Neural progenitor cell (in vitro differentiated cells): ENCODE measurements at regions not wholly inside any gene's neighbourhood (a gene's known extent, or its start where the extent isn't known, plus 50 kb on each side); places are given as distances from the start of the nearest gene placed in this dataset.

Source experiments
- DNase-seq: peaks from one replicate; pipeline ENCODE4 v3.0.0-alpha.2; 2016; ENCODE audit warnings: low spot score
- H2AFZ ChIP-seq: fragments of 200-600 bp; sonication (generic); replicated peaks from 2 replicates; pipeline ENCODE4 v1.6.1; 2016; ENCODE audit warnings: antibody characterized with exemption
- H3F3A ChIP-seq: fragments of 200-600 bp; sonication (generic); 2 replicates; pipeline ENCODE4 v1.6.1; 2016; ENCODE audit warnings: antibody characterized with exemption, low read depth
- H3K27ac ChIP-seq: fragments of 200-600 bp; sonication (generic); 2 replicates; pipeline ENCODE4 v1.5.1; 2016; ENCODE audit warnings: mild to moderate bottlenecking
- H3K27me3 ChIP-seq: fragments of 200-600 bp; sonication (generic); 2 replicates; pipeline ENCODE4 v1.6.1; 2016; ENCODE audit warnings: mild to moderate bottlenecking, moderate library complexity
- H3K36me3 ChIP-seq: fragments of 200-600 bp; sonication (generic); 2 replicates; pipeline ENCODE4 v1.5.1; 2016
- H3K4me1 ChIP-seq: fragments of 200-600 bp; sonication (generic); 2 replicates; pipeline ENCODE4 v1.6.1; 2016; ENCODE audit warnings: mixed run types
- H3K4me2 ChIP-seq: fragments of 200-600 bp; sonication (generic); 2 replicates; pipeline ENCODE4 v1.6.1; 2016
- H3K4me3 ChIP-seq: fragments of 200-600 bp; sonication (generic); 2 replicates; pipeline ENCODE4 v1.5.1; 2016
- H3K79me2 ChIP-seq: fragments of 200-600 bp; sonication (generic); 2 replicates; pipeline ENCODE4 v1.6.1; 2016; ENCODE audit warnings: low read depth
- H3K9ac ChIP-seq: fragments of 200-600 bp; sonication (generic); 2 replicates; pipeline ENCODE4 v1.6.1; 2016
- H3K9me3 ChIP-seq: fragments of 200-600 bp; sonication (generic); 2 replicates; pipeline ENCODE4 v1.5.1; 2016; ENCODE audit warnings: low read depth
- H4K20me1 ChIP-seq: fragments of 200-600 bp; sonication (generic); 2 replicates; pipeline ENCODE4 v1.6.1; 2016; ENCODE audit warnings: low read depth
- H3K27ac Mint-ChIP-seq: 3 replicates; pipeline ENCODE4 v1.8.0; 2021; ENCODE audit warnings: mixed read lengths
- H3K27me3 Mint-ChIP-seq: 2 replicates; pipeline ENCODE4 v1.8.0; 2022; ENCODE audit warnings: low read depth, mild to moderate bottlenecking, inconsistent platforms, moderate library complexity, mixed read lengths; ENCODE audit not compliant: insufficient read depth
- H3K36me3 Mint-ChIP-seq: 3 replicates; pipeline ENCODE4 v1.8.0; 2021; ENCODE audit warnings: mixed read lengths
- H3K4me1 Mint-ChIP-seq: 3 replicates; pipeline ENCODE4 v1.8.0; 2021; ENCODE audit warnings: mixed read lengths
- H3K4me3 Mint-ChIP-seq: 3 replicates; pipeline ENCODE4 v1.8.0; 2021; ENCODE audit warnings: mild to moderate bottlenecking, moderate library complexity, mixed read lengths
- H3K9me3 Mint-ChIP-seq: 3 replicates; pipeline ENCODE4 v1.8.0; 2020; ENCODE audit warnings: mixed read lengths
- CTCF ChIP-seq: fragments of 200-600 bp; sonication (generic); IDR thresholded peaks from 2 replicates; pipeline ENCODE4 v1.5.1; 2017; ENCODE audit warnings: antibody characterized with exemption, mild to moderate bottlenecking
- EZH2 ChIP-seq: fragments of 200-600 bp; sonication (generic); IDR thresholded peaks from 2 replicates; pipeline ENCODE4 v1.6.1; 2017; ENCODE audit warnings: antibody characterized with exemption, mild to moderate bottlenecking, moderate library complexity
- EZH2phosphoT487 ChIP-seq: fragments of 200-600 bp; sonication (generic); IDR thresholded peaks from 2 replicates; pipeline ENCODE4 v1.6.1; 2017; ENCODE audit warnings: antibody characterized with exemption

GRCh38 chr1:207221934-207222351 lies 99.5 kb upstream of the CD55 start:
- Histone ChIP-seq H3K36me3 (no peaks in the 10 kb centered on the region), H3K4me3 (no peak overlapping the region), H3K79me2 (no peaks in the 10 kb centered on the region), H3K4me1 (no peaks in the 10 kb centered on the region), H3K27ac (no peak overlapping the region), H3K9me3 (no peaks in the 10 kb centered on the region), H3K4me2 (no peak overlapping the region), H3K9ac (no peak overlapping the region), H2AFZ (no peak overlapping the region), H4K20me1 (no peaks in the 10 kb centered on the region), H3K27me3 (no peaks in the 10 kb centered on the region), H3F3A (no peaks in the 10 kb centered on the region)
- no peak for DNase-seq
- Mint-ChIP-seq H3K4me3 (no peak overlapping the region), H3K9me3 (no peaks in the 10 kb centered on the region), H3K27ac (no peak overlapping the region), H3K36me3 (no peaks in the 10 kb centered on the region), H3K4me1 (no peaks in the 10 kb centered on the region), H3K27me3 (no peaks in the 10 kb centered on the region)
- no peak for TF ChIP-seq EZH2

GRCh38 chr1:207223162-207223561 lies 98.3 kb upstream of the CD55 start:
- H3K9me3 ChIP-seq = no peaks in the 10 kb centered on the region
- H3K27me3 Mint-ChIP-seq = no peaks in the 10 kb centered on the region
- H3K27ac ChIP-seq = no peak overlapping the region
- no peaks in the 10 kb centered on the region for H3K27me3 ChIP-seq
- H3K4me3 Mint-ChIP-seq = no peak overlapping the region
- H3K4me2 ChIP-seq = no peak overlapping the region
- no peaks in the 10 kb centered on the region for H3K36me3 ChIP-seq
- H3K36me3 Mint-ChIP-seq = no peaks in the 10 kb centered on the region
- H3K4me1 ChIP-seq = no peaks in the 10 kb centered on the region
- H3K4me3 ChIP-seq = no peak overlapping the region
- no peaks in the 10 kb centered on the region for H3K4me1 Mint-ChIP-seq
- H3F3A ChIP-seq = no peaks in the 10 kb centered on the region
- no peaks in the 10 kb centered on the region for H4K20me1 ChIP-seq
- no peak for TF ChIP-seq CTCF
- no peak for TF ChIP-seq EZH2
- TF ChIP-seq EZH2phosphoT487 = no peak
- H3K27ac Mint-ChIP-seq = no peak overlapping the region
- no peak for DNase-seq
- H2AFZ ChIP-seq = no peak overlapping the region
- H3K9ac ChIP-seq = no peak overlapping the region
- H3K79me2 ChIP-seq = no peaks in the 10 kb centered on the region
- H3K9me3 Mint-ChIP-seq = no peaks in the 10 kb centered on the region

- no peaks in the 10 kb centered on the region for H3K27me3 ChIP-seq
- Mint-ChIP-seq H3K36me3 (no peaks in the 10 kb centered on the region), H3K27ac (no peak overlapping the region), H3K4me1 (no peaks in the 10 kb centered on the region), H3K27me3 (no peaks in the 10 kb centered on the region), H3K9me3 (no peaks in the 10 kb centered on the region), H3K4me3 (no peak overlapping the region)
- H3K79me2 ChIP-seq = no peaks in the 10 kb centered on the region
- TF ChIP-seq EZH2phosphoT487 = no peak
- no peak for TF ChIP-seq EZH2
- TF ChIP-seq CTCF = no peak
- DNase-seq = no peak
- H4K20me1 ChIP-seq = no peaks in the 10 kb centered on the region
- H2AFZ ChIP-seq = no peak overlapping the region
- H3K9ac ChIP-seq = no peak overlapping the region
- no peaks in the 10 kb centered on the region for H3K36me3 ChIP-seq
- no peak overlapping the region for H3K4me2 ChIP-seq
- H3K4me1 ChIP-seq = no peaks in the 10 kb centered on the region
- no peaks in the 10 kb centered on the region for H3F3A ChIP-seq
- no peak overlapping the region for H3K27ac ChIP-seq
- H3K9me3 ChIP-seq = no peaks in the 10 kb centered on the region
- no peak overlapping the region for H3K4me3 ChIP-seq
Measured at GRCh38 chr1:207224666-207225065, 96.8 kb upstream of the CD55 start.

GRCh38 chr1:207227131-207227630 lies 94.3 kb upstream of the CD55 start:
- no peaks in the 10 kb centered on the region for H4K20me1 ChIP-seq
- Mint-ChIP-seq H3K27ac (no peak overlapping the region), H3K4me1 (no peaks in the 10 kb centered on the region), H3K9me3 (no peaks in the 10 kb centered on the region), H3K27me3 (no peaks in the 10 kb centered on the region), H3K4me3 (no peak overlapping the region), H3K36me3 (no peaks in the 10 kb centered on the region)
- no peaks in the 10 kb centered on the region for H3K9me3 ChIP-seq
- no peak overlapping the region for H3K4me2 ChIP-seq
- no peak for DNase-seq
- no peak overlapping the region for H3K9ac ChIP-seq
- H3K4me1 ChIP-seq = no peaks in the 10 kb centered on the region
- no peak overlapping the region for H2AFZ ChIP-seq
- no peaks in the 10 kb centered on the region for H3K27me3 ChIP-seq
- H3F3A ChIP-seq = no peaks in the 10 kb centered on the region
- H3K4me3 ChIP-seq = no peak overlapping the region
- TF ChIP-seq EZH2 (no peak), CTCF (no peak), EZH2phosphoT487 (no peak)
- H3K27ac ChIP-seq = no peak overlapping the region
- no peaks in the 10 kb centered on the region for H3K36me3 ChIP-seq
- no peaks in the 10 kb centered on the region for H3K79me2 ChIP-seq
